GM19463 (cell line): ENCODE measurements at regions not wholly inside any gene's neighbourhood (a gene's known extent, or its start where the extent isn't known, plus 50 kb on each side); places are given as distances from the start of the nearest gene placed in this dataset.
"Not testable (repeated sequence)": the region's sequence is repeated elsewhere in the genome, so short reads cannot be mapped to it uniquely, and the experiment has no call there.

Source experiments
- ATAC-seq: cut with Tn5 transposase; IDR thresholded peaks from one replicate; pipeline ENCODE4 v1.9.1; 2021; ENCODE audit warnings: mild to moderate bottlenecking, moderate library complexity; ENCODE audit not compliant: unreplicated experiment

DNA sequence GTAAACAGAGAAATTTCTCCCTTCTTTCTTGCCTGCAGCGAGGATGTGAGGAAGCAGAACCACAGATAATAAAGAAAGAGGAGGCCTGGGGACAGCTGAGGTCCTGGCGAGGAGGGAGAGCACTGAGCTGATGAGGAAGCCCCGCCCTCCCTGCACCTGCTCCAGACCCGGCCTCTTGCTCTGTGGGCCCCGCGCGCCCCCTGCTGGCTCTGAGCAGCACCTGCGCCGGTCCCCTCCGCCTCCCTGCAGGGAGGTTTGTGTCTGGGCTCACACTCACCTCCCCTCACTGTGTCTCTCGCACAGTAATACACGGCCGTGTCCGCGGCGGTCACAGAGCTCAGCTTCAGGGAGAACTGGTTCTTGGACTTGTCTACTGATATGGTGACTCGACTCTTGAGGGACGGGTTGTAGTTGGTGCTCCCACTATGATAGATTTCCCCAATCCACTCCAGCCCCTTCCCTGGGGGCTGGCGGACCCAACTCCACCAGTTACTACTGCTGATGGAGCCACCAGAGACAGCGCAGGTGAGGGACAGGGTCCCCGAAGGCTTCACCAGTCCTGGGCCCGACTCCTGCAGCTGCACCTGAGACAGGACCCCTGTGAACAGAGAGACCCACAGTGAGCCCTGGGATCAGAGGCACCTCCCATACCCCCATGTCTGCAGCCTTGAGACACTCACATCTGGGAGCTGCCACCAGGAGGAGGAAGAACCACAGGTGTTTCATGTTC lies 485.4 kb downstream of the TMEM121 start:
- ATAC-seq, result not testable (repeated sequence)

DNA sequence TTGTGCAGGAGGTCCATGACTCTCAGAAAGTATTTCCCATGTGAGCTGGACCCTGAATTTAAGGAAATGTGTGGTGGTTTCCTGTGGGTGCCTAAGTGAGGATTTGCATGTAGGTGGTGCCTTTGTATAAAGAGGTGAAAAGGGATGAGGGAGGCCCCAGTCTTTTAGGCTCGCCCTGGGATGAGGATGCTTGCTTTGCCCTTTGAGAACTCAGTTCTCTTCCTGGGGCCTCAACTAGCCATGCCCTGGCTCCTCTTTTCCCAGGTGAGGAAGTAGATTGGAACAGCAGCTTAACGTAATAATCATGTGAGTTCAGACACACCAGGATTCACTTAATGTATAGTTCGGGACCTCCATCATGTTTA lies 486.0 kb downstream of the TMEM121 start:
- ATAC-seq, result not testable (repeated sequence)

DNA sequence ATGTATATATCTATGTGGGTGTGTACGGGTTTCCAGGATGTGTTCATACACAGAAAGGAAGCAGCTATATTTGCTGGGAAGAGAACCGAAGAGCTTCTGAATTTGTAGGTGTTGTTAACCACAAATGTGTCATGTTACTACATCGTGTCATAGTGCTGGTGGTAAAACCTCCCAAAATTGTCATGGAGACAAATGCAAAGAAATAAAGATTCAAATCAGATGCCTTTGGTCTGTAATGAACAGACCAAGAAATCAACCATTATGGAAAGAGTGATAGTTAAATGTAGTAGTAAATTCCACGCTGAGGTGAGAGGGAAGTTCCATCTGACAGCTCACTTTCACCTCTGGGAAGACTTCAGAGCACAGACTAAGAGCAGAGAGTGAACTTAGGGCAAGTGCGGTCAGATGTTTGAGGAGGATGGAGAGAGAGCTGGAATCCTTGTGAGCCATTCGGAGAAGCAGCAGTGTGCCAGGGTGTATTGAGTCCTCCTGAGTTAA lies 487.5 kb downstream of the TMEM121 start:
- no peak for ATAC-seq

DNA sequence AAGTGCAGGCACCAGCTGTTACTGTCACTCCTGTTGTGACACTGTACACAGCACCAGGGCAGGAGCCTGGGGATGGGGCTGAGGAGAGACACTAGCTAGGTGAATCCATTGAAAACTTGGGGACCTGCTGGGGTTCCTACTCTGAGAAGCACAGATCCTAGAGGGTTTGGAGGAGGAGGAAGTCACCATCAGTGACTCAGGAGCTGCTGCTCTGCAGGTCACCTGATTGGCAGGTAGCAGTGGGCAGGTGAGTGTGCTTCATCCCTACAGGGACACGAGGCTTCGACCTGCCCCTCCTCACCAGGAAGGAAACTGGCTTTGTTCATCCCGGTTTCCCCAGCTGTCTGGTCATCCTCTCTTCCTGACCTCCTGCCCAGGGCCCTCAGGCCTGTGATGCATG lies 491.6 kb downstream of the TMEM121 start:
- ATAC-seq, result not testable (repeated sequence)

DNA sequence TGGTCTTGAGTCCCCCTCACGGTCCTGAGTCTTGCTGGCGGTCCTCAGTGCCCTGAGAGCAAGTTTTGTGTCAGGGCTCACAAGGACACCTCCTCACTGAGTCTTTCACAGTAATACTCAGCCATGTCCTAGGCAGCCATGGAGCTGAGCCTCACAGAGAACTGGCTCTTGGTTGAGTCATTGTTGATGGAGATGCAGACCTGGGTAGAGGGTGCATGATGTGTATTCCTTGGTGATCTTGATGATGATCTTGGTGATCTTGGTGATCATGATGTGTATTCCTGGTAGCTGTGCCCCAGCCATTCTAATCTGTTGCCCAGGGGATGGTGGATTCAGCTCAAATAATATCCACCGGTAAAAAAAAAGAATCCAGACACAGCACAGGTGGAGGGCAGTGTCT lies 495.4 kb downstream of the TMEM121 start:
- ATAC-seq, result no peak

DNA sequence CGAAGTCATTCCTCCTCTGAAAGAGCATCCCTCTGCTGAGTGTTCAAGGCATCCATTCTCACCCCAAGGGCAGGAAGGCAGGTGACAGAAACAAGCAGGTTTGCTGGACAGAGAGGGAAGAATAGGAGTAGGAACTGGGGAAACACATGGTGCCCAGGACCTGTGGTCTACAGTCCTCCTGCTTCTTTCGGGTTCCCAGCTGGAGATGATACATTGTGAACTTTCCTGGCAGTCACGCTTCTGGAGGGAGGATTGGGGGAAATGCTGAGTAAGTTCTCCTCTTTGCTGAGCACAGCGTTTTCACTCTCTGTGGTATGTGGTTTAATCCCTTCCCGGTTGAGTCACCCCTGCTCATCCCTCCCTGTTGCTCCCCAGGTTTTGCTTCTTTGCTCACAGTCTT lies 496.3 kb downstream of the TMEM121 start:
- ATAC-seq, result not testable (repeated sequence)

DNA sequence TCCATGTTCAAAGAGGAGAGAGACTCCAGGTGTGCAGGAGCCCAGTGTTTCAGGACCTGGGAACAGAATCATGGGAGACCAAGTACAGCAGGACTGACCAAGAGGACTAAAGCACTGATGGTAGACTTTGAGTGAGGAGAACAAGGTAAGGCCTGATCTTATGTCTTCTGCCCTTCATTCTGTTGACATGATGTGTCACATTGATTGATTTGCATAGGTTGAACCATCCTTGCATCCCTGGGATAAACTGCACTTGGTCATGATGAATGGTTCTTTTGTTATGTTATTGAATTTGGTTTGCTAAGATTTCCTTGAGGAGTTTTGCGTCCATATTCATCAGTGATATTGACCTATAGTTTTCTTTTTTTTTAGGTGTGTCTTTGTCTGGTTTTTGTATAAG lies 497.0 kb downstream of the TMEM121 start:
- ATAC-seq, result no peak

DNA sequence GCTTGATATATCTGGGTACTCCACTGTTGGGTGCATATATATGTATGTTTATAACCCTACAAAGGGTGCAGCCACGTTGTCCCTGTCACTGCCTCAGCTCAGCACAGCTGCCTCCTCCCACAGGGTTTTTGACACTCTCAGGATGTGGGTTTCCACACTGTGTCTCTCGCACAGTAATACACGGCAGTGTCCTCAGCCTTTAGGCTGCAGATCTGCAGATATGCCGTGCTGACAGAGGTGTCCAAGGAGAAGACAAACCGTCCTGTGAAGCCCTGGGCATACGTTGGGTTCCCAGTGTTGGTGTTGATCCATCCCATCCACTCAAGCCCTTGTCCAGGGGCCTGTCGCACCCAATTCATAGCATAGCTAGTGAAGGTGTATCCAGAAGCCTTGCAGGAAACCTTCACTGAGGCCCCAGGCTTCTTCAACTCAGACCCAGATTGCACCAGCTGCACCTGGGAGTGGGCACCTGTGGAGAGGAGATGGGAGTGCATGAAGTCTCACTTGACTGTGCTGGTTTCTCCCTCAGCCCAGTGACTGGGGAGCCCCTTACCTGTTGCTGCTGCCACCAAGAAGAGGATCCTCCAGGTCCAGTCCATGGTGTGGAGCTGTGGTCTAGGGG lies 498.7 kb downstream of the TMEM121 start:
- ATAC-seq, result no peak

- ATAC-seq, result no peak
Observed at GRCh38 chr14:106026026-106026425, 499.6 kb downstream of the TMEM121 start.

DNA sequence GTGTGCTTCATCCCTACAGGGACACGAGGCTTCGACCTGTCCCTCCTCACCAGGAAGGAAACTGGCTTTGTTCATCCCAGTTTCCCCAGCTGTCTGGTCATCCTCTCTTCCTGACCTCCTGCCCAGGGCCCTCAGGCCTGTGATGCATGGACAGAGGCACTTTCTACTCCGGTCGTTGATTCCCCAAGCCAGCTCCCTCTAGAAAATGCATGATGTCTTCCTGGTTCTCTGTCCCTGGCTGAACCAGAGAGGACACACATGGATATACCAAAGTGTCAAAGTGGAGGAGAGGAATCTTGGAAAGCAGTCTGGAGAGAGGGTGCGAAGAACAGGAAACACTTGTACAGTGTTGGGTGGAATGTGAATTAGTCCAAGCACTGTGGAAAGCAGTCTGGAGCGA lies 501.4 kb downstream of the TMEM121 start:
- ATAC-seq, result not testable (repeated sequence)

GRCh38 chr14:106029959-106030358 lies 503.6 kb downstream of the TMEM121 start:
- no peak for ATAC-seq

DNA sequence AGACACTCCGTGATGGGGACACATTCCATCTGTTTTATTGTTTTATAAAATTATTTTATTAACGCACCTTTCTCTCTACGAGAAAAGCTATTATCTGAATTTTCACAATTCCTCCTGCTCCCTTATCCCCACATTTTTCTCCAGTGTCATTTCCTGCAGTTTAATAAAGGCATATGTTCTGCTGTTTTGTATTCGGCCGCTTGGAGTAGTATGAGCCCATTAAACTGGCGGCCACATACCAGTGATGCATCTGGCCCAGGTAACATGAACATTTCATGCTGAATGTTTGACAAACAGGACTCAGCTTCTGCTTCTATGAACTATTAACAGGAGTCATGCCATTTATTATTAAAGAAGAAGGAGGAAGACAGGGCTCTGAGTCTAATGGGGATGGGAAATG lies 511.0 kb downstream of the TMEM121 start:
- ATAC-seq, result no peak

- ATAC-seq, result no peak
Observed at GRCh38 chr14:106038263-106038662, 511.9 kb downstream of the TMEM121 start.

DNA sequence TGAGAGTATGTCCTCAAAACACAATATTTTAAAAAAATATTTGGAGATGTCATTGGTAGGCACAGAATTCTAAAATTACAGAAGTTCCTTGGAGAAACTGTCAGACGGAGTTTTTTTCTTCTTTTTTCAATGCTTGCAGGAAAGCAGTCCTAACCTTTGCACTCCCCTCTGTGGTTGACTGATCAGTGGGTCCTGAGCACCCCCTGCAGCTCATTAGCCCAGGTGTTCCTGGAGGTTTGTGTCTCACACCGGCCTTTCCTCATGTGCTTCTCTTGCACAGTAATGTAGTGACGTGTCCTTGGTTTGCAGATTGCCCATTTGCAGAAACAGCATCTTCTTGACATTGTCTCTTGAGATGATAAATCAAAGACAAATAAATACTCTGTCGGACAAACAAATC lies 513.0 kb downstream of the TMEM121 start:
- ATAC-seq, result no peak

GRCh38 chr14:106044515-106044914 lies 518.1 kb downstream of the TMEM121 start:
- ATAC-seq, result no peak

DNA sequence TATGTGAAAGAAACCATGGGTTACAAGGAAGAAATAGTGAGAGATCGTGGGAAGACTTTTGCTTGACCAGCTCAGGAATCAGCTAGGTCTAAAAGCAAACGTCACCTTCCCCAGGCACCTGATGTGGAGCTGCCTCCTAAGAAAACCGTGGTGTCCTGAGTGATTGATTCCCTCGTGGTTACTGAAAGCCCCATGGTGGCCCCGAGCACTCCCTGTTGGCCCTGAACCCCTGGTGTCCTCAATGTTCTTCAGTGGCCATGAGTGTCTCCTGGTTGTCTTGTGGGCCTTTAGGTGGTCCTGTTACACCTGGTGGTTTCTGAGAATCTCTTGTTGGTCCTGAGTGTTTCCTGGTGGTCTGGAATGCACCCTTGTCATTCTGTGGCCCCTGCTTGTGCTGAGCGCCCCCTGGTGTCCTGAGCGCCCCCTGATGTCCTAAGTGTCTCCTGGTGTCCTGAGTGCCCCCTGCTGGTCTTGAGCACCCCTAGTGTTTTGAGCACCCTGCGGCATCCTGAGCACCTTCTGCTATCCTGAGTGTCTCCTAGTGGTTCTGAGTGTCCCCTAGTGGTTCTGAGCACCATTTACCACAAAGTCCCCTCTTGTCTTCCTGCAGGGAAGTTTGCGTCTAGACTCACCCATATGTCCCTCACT lies 518.7 kb downstream of the TMEM121 start:
- peak; percentile 54 for ATAC-seq

DNA sequence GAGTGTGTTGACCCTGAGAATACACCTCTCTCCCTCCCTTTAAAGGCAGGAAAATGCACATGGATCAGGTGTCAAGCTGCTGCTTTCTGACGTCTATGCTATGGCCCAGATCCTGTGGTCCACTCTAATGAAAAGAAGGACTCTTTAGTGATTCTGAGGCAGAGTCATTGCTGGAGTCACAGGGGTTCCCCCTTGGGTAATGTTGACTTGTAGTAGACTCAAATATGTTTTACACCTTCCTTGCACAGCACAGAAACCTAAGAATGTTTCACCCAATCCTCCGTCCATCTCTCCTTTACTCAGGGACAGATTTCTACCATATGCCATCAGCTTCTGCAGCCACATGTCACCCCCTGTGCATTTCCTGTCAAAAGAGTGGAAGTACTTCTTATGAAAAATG lies 525.4 kb downstream of the TMEM121 start:
- ATAC-seq, result no peak

- ATAC-seq, result no peak
Observed at GRCh38 chr14:106055289-106055688, 528.9 kb downstream of the TMEM121 start.

- ATAC-seq, result no peak
Observed at GRCh38 chr14:106058342-106058741, 532.0 kb downstream of the TMEM121 start.

GRCh38 chr14:106060276-106060975 lies 534.0 kb downstream of the TMEM121 start:
- no peak for ATAC-seq

- peak; percentile 63 for ATAC-seq
Observed at GRCh38 chr14:106061877-106062500, 535.6 kb downstream of the TMEM121 start.
